NCI-H460 (cell line): ENCODE measurements at regions not wholly inside any gene's neighbourhood (a gene's known extent, or its start where the extent isn't known, plus 50 kb on each side); places are given as distances from the start of the nearest gene placed in this dataset.
"Not testable (repeated sequence)": the region's sequence is repeated elsewhere in the genome, so short reads cannot be mapped to it uniquely, and the experiment has no call there.

Source experiments
- DNase-seq: peaks from one replicate; pipeline ENCODE4 v3.0.0-alpha.2; 2016; ENCODE audit warnings: low read depth; ENCODE audit errors: extremely low read depth

- no peak for DNase-seq
These were observed 130.8 kb downstream of the C9orf152 start for GRCh38 chr9:110076894-110077725.

GRCh38 chr9:110077925-110078324 is 130.0 kb downstream of the C9orf152 start:
- DNase-seq, result no peak

GRCh38 chr9:110078604-110079003 is 129.4 kb downstream of the C9orf152 start:
- no peak for DNase-seq

GRCh38 chr9:110081395-110081794 is 126.6 kb downstream of the C9orf152 start:
- DNase-seq, result no peak

GRCh38 chr9:110083866-110084265 is 124.1 kb downstream of the C9orf152 start:
- DNase-seq, result no peak

- DNase-seq, result no peak
These were observed 121.4 kb downstream of the C9orf152 start for GRCh38 chr9:110086537-110086936.

GRCh38 chr9:110087605-110088004 is 120.4 kb downstream of the C9orf152 start:
- no peak for DNase-seq

- DNase-seq, result no peak
These were observed 119.9 kb downstream of the C9orf152 start for GRCh38 chr9:110088099-110088498.

GRCh38 chr9:110089681-110090370 is 118.1 kb downstream of the C9orf152 start:
- no peak for DNase-seq

- DNase-seq, result no peak
These were observed 115.2 kb downstream of the C9orf152 start for GRCh38 chr9:110092792-110093191.

GRCh38 chr9:110093417-110093816 is 114.5 kb downstream of the C9orf152 start:
- no peak for DNase-seq

- DNase-seq, result no peak
These were observed 114.1 kb downstream of the C9orf152 start for GRCh38 chr9:110093871-110094270.

GRCh38 chr9:110095161-110095595 is 112.8 kb downstream of the C9orf152 start:
- no peak for DNase-seq

GRCh38 chr9:110095776-110096175 is 112.2 kb downstream of the C9orf152 start:
- no peak for DNase-seq

- not testable (repeated sequence) for DNase-seq
These were observed 111.3 kb downstream of the C9orf152 start for GRCh38 chr9:110096674-110097073.

- DNase-seq, result no peak
These were observed 108.5 kb downstream of the C9orf152 start for GRCh38 chr9:110099236-110100095.

GRCh38 chr9:110101531-110102161 is 106.3 kb downstream of the C9orf152 start:
- DNase-seq, result no peak

- no peak for DNase-seq
These were observed 104.7 kb downstream of the C9orf152 start for GRCh38 chr9:110103257-110103656.

- no peak for DNase-seq
These were observed 103.6 kb downstream of the C9orf152 start for GRCh38 chr9:110104261-110104809.

- no peak for DNase-seq
These were observed 102.9 kb downstream of the C9orf152 start for GRCh38 chr9:110105107-110105506.
